WTC11 (cell line): ENCODE measurements at regions not wholly inside any gene's neighbourhood (a gene's known extent, or its start where the extent isn't known, plus 50 kb on each side); places are given as distances from the start of the nearest gene placed in this dataset.

ENCODE experiments used
- CTCF ChIP-seq: fragments of 200-600 bp; IDR thresholded peaks from 2 replicates; pipeline ENCODE4 v1.8.0; 2022; ENCODE audit warnings: antibody characterized with exemption
- E2F4 ChIP-seq: sonication (generic); formaldehyde crosslinking; IDR thresholded peaks from 2 replicates; pipeline ENCODE4 v1.8.1; 2022; ENCODE audit warnings: low read depth, mild to moderate bottlenecking, moderate library complexity, missing genetic modification reagents, borderline replicate concordance
- ESRRA ChIP-seq: sonication (generic); formaldehyde crosslinking; IDR thresholded peaks from 2 replicates; pipeline ENCODE4 v1.8.1; 2022; ENCODE audit warnings: mild to moderate bottlenecking, missing genetic modification reagents, borderline replicate concordance
- FOXP1 ChIP-seq: sonication (generic); formaldehyde crosslinking; IDR thresholded peaks from 2 replicates; pipeline ENCODE4 v1.8.0; 2022; ENCODE audit warnings: missing genetic modification reagents, mild to moderate bottlenecking, moderate library complexity, borderline replicate concordance
- NR3C1 ChIP-seq: sonication (generic); formaldehyde crosslinking; conservative IDR thresholded peaks from 2 replicates; pipeline ENCODE4 v1.8.1; 2023; ENCODE audit warnings: low read depth, mild to moderate bottlenecking, missing genetic modification reagents
- SMAD3 ChIP-seq: sonication (generic); formaldehyde crosslinking; IDR thresholded peaks from 2 replicates; pipeline ENCODE4 v1.8.0; 2022; ENCODE audit warnings: missing genetic modification reagents, mild to moderate bottlenecking, borderline replicate concordance
- ZNF138 ChIP-seq: sonication (generic); formaldehyde crosslinking; conservative IDR thresholded peaks from 2 replicates; pipeline ENCODE4 v1.8.1; 2022; ENCODE audit warnings: mild to moderate bottlenecking, moderate library complexity, missing genetic modification reagents
- TF ChIP-seq, protein P1 (sequence below): sonication (generic); formaldehyde crosslinking; IDR thresholded peaks from 2 replicates; pipeline ENCODE4 v1.8.0; 2022; ENCODE audit warnings: missing genetic modification reagents
- TF ChIP-seq, protein P2 (sequence below): sonication (generic); formaldehyde crosslinking; IDR thresholded peaks from 2 replicates; pipeline ENCODE4 v1.8.1; 2023; ENCODE audit warnings: mild to moderate bottlenecking, missing genetic modification reagents, moderate library complexity

GRCh38 chr3:43210049-43211027 lies 76.0 kb upstream of the SNRK start:
- TF ChIP-seq CTCF (no peak), NR3C1 (CRISPR knock-in tag) (no peak), SMAD3 (CRISPR knock-in tag) (no peak), E2F4 (CRISPR knock-in tag) (no peak), FOXP1 (no peak), ESRRA (CRISPR knock-in tag) (no peak), ZNF138 (no peak)
- TF ChIP-seq, protein P1, sequence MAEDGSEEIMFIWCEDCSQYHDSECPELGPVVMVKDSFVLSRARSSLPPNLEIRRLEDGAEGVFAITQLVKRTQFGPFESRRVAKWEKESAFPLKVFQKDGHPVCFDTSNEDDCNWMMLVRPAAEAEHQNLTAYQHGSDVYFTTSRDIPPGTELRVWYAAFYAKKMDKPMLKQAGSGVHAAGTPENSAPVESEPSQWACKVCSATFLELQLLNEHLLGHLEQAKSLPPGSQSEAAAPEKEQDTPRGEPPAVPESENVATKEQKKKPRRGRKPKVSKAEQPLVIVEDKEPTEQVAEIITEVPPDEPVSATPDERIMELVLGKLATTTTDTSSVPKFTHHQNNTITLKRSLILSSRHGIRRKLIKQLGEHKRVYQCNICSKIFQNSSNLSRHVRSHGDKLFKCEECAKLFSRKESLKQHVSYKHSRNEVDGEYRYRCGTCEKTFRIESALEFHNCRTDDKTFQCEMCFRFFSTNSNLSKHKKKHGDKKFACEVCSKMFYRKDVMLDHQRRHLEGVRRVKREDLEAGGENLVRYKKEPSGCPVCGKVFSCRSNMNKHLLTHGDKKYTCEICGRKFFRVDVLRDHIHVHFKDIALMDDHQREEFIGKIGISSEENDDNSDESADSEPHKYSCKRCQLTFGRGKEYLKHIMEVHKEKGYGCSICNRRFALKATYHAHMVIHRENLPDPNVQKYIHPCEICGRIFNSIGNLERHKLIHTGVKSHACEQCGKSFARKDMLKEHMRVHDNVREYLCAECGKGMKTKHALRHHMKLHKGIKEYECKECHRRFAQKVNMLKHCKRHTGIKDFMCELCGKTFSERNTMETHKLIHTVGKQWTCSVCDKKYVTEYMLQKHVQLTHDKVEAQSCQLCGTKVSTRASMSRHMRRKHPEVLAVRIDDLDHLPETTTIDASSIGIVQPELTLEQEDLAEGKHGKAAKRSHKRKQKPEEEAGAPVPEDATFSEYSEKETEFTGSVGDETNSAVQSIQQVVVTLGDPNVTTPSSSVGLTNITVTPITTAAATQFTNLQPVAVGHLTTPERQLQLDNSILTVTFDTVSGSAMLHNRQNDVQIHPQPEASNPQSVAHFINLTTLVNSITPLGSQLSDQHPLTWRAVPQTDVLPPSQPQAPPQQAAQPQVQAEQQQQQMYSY (CRISPR knock-in tag): no peak
- TF ChIP-seq, protein P2, sequence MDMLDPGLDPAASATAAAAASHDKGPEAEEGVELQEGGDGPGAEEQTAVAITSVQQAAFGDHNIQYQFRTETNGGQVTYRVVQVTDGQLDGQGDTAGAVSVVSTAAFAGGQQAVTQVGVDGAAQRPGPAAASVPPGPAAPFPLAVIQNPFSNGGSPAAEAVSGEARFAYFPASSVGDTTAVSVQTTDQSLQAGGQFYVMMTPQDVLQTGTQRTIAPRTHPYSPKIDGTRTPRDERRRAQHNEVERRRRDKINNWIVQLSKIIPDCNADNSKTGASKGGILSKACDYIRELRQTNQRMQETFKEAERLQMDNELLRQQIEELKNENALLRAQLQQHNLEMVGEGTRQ (CRISPR knock-in tag): no peak
